Neuronal stem cell (in vitro differentiated cells): ENCODE measurements at regions not wholly inside any gene's neighbourhood (a gene's known extent, or its start where the extent isn't known, plus 50 kb on each side); places are given as distances from the start of the nearest gene placed in this dataset.

Source experiments
- DNase-seq: peaks from one replicate; pipeline ENCODE4 v3.0.0-alpha.2; 2013; ENCODE audit warnings: low spot score
- H2AFZ ChIP-seq: one replicate; pipeline ENCODE4 v1.6.1; 2013; ENCODE audit warnings: mild to moderate bottlenecking, low read length, inconsistent platforms
- H2AK5ac ChIP-seq: 2 replicates; pipeline ENCODE4 v1.6.1; 2013; ENCODE audit warnings: low read depth, mild to moderate bottlenecking, inconsistent platforms, low read length, moderate library complexity, mixed read lengths
- H2BK120ac ChIP-seq: 2 replicates; pipeline ENCODE4 v1.6.1; 2013; ENCODE audit warnings: low read depth, mild to moderate bottlenecking, inconsistent platforms, low read length, moderate library complexity, mixed read lengths
- H2BK12ac ChIP-seq: one replicate; pipeline ENCODE4 v1.6.1; 2013; ENCODE audit warnings: low read length, inconsistent platforms
- H2BK15ac ChIP-seq: 2 replicates; pipeline ENCODE4 v1.6.1; 2013; ENCODE audit warnings: mild to moderate bottlenecking, low read length, inconsistent platforms, mixed read lengths
- H2BK5ac ChIP-seq: one replicate; pipeline ENCODE4 v1.6.1; 2013; ENCODE audit warnings: inconsistent platforms, mild to moderate bottlenecking, low read length, moderate library complexity
- H3K14ac ChIP-seq: one replicate; pipeline ENCODE4 v1.6.1; 2013; ENCODE audit warnings: low read length, inconsistent platforms
- H3K18ac ChIP-seq: 2 replicates; pipeline ENCODE4 v1.6.1; 2013; ENCODE audit warnings: low read length, inconsistent platforms
- H3K23ac ChIP-seq: 2 replicates; pipeline ENCODE4 v1.6.1; 2013; ENCODE audit warnings: low read depth, mild to moderate bottlenecking, mixed read lengths, low read length, inconsistent platforms; ENCODE audit not compliant: poor library complexity
- H3K27ac ChIP-seq: replicated peaks from 3 replicates; pipeline ENCODE4 v1.5.1; 2013; ENCODE audit warnings: low read length, inconsistent platforms
- H3K27me3 ChIP-seq, 3 experiments: 2 replicates each; pipeline ENCODE4 v1.6.1; 2013; ENCODE audit warnings: low read length in 3 of 3, mild to moderate bottlenecking in 2 of 3, inconsistent platforms in 1 of 3, low read depth in 1 of 3, mixed read lengths in 1 of 3, moderate library complexity in 1 of 3; ENCODE audit not compliant: control insufficient read depth in 3 of 3, insufficient read depth in 3 of 3
- H3K36me3 ChIP-seq, 2 donors: replicated peaks in 1 of 2; 2 replicates each; pipeline ENCODE4 v1.6.1; 2013; ENCODE audit warnings: low read length in 2 of 2; ENCODE audit not compliant: control insufficient read depth in 2 of 2, insufficient read depth in 2 of 2
- H3K4ac ChIP-seq: 2 replicates; pipeline ENCODE4 v1.6.1; 2013; ENCODE audit warnings: inconsistent platforms, mild to moderate bottlenecking, low read length, moderate library complexity
- H3K4me1 ChIP-seq, 2 donors: 1 replicate in 1 of 2; 2 replicates in 1 of 2; pipeline ENCODE4 v1.6.1; 2013; ENCODE audit warnings: low read length in 2 of 2, low read depth in 1 of 2; ENCODE audit not compliant: control insufficient read depth in 2 of 2, insufficient read depth in 1 of 2
- H3K4me2 ChIP-seq: one replicate; pipeline ENCODE4 v1.6.1; 2013; ENCODE audit warnings: mild to moderate bottlenecking, low read length, inconsistent platforms; ENCODE audit not compliant: insufficient read depth, poor library complexity, severe bottlenecking
- H3K4me3 ChIP-seq, 2 donors: 2 replicates each; pipeline ENCODE4 v1.5.1; 2013; ENCODE audit warnings: low read length in 2 of 2, mild to moderate bottlenecking in 2 of 2, inconsistent platforms in 1 of 2, moderate library complexity in 1 of 2
- H3K79me1 ChIP-seq: one replicate; pipeline ENCODE4 v1.6.1; 2013; ENCODE audit warnings: low read depth, mild to moderate bottlenecking, inconsistent platforms, low read length, moderate library complexity
- H3K9ac ChIP-seq: one replicate; pipeline ENCODE4 v1.6.1; 2013; ENCODE audit warnings: mild to moderate bottlenecking, low read depth, low read length, inconsistent platforms; ENCODE audit not compliant: poor library complexity
- H3K9me3 ChIP-seq, 2 donors: replicated peaks in 1 of 2; 2 replicates each; pipeline versions ENCODE3 to v1.6.1; 2013; ENCODE audit warnings: low read length in 2 of 2, mild to moderate bottlenecking in 2 of 2, inconsistent platforms in 1 of 2, low read depth in 1 of 2, mixed read lengths in 1 of 2, moderate library complexity in 1 of 2; ENCODE audit not compliant: control insufficient read depth in 2 of 2, insufficient read depth in 1 of 2
- H4K8ac ChIP-seq: one replicate; pipeline ENCODE4 v1.6.1; 2013; ENCODE audit warnings: low read depth, mild to moderate bottlenecking, inconsistent platforms, low read length, moderate library complexity
- H4K91ac ChIP-seq: one replicate; pipeline ENCODE4 v1.6.1; 2013; ENCODE audit warnings: low read length, low read depth, mild to moderate bottlenecking, inconsistent platforms; ENCODE audit not compliant: poor library complexity
- WGBS, 2 donors: extraction: QIAGEN DNeasy Blood & Tissue Kit; methylation state at CpG; one replicate each; pipeline ENCODE4 v1.1.7; 2013; ENCODE audit warnings: missing lambda C conversion rate in 2 of 2, mixed read lengths in 1 of 2; ENCODE audit not compliant: insufficient read length in 2 of 2, insufficient replicate concordance in 1 of 2; ENCODE audit errors: extremely low coverage in 2 of 2; 5-methylcytosine and 5-hydroxymethylcytosine counted together

DNA sequence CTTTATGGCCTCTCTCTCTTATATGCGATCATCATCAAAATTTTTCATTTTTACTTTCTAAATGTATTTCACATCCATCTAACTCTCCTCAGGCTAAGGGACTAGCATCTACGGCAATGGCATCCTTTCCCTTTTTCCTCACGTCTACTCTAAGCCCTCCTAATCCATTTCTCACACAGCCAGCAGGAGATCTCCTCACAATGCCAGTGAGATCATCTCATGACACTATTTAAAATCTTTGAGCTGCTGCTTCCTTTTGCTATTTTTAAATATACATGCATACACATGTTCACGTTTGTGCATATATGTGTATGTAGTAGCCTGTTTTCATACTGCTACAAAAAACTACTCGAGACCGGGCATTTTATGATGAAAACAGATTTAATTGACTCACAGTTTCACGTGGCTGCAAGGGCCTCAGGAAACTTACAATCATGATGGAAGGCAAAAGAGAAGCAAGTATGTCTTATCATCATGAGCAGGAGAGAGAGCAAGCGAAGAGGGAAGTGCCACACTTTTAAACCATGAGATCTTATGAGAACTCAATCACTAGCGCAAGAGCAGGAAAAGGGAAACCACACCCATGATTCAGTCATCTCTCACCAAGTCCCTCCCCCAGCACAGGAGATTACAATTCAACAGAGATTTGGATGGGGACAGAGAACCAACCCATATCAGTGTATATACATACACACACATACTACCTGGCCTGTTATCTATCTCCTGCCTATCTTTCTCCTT lies 599.2 kb upstream of the ROBO1 start:
- H3K4me3 ChIP-seq, result no peak overlapping the region
- H2BK120ac ChIP-seq, result no peak overlapping the region
- no peak overlapping the region for H2BK5ac ChIP-seq
- H2AK5ac ChIP-seq, result no peak overlapping the region
- no peak overlapping the region for H2AFZ ChIP-seq
- H3K36me3 ChIP-seq, result no peaks in the 10 kb centered on the region
- H3K27ac ChIP-seq, result no peak overlapping the region
- no peak overlapping the region for H3K4ac ChIP-seq
- H2BK15ac ChIP-seq, result no peak overlapping the region
- no peak overlapping the region for H3K18ac ChIP-seq
- no CpG with 5 or more reads among the region's 9 CpGs for WGBS, 2 donors
- no peak overlapping the region for H2BK12ac ChIP-seq
- H3K79me1 ChIP-seq, result no peaks in the 10 kb centered on the region
- no peak overlapping the region for H3K9ac ChIP-seq
- H3K9me3 ChIP-seq, result no peaks in the 10 kb centered on the region
- H4K91ac ChIP-seq, result no peak overlapping the region
- no peaks in the 10 kb centered on the region for H3K4me1 ChIP-seq
- no peak for DNase-seq
- H4K8ac ChIP-seq, result no peak overlapping the region
- H3K4me2 ChIP-seq, result no peak overlapping the region
- H3K27me3 ChIP-seq, result no peaks in the 10 kb centered on the region
- no peak overlapping the region for H3K14ac ChIP-seq
- H3K23ac ChIP-seq, result no peak overlapping the region

DNA sequence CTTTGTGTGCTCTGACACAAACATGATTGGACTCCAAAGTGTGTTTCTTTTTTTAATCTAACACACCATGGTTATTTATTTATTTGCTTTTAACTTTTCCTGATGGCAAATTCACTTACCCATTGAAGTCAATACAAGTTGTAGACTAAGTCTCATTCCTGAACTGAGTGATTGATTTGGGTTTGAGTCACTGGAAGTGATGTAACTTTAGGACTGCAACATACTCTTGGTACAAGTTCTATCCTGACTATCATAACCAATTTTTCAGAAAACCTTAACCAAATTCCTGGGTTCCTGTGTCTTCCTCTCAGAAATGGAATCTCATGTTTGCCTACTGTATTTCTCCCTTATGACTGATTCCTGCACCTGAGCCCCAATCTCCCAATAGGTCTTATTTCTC lies 590.0 kb upstream of the ROBO1 start:
- Histone ChIP-seq H3K27ac (no peak overlapping the region), H3K9ac (no peak overlapping the region), H2BK120ac (no peak overlapping the region), H3K4me3 (no peak overlapping the region), H2BK12ac (no peak overlapping the region), H2BK5ac (no peak overlapping the region), H3K4ac (no peak overlapping the region), H2AK5ac (no peak overlapping the region), H4K8ac (no peak overlapping the region), H3K18ac (no peak overlapping the region), H3K14ac (no peak overlapping the region), H3K9me3 (no peaks in the 10 kb centered on the region), H3K79me1 (no peaks in the 10 kb centered on the region), H3K23ac (no peak overlapping the region), H4K91ac (no peak overlapping the region), H3K36me3 (no peaks in the 10 kb centered on the region), H3K4me2 (no peak overlapping the region), H3K4me1 (no peaks in the 10 kb centered on the region), H3K27me3 (no peaks in the 10 kb centered on the region), H2AFZ (no peak overlapping the region), H2BK15ac (no peak overlapping the region)
- no peak for DNase-seq

GRCh38 chr3:80355144-80355543 lies 587.3 kb upstream of the ROBO1 start:
- Histone ChIP-seq H4K8ac (no peak overlapping the region), H3K4me2 (no peak overlapping the region), H2AFZ (no peak overlapping the region), H3K4ac (no peak overlapping the region), H2BK120ac (no peak overlapping the region), H2BK12ac (no peak overlapping the region), H3K9ac (no peak overlapping the region), H3K27ac (no peak overlapping the region), H3K79me1 (no peaks in the 10 kb centered on the region), H3K18ac (no peak overlapping the region), H3K23ac (no peak overlapping the region), H3K27me3 (no peaks in the 10 kb centered on the region), H4K91ac (no peak overlapping the region), H3K9me3 (no peaks in the 10 kb centered on the region), H2AK5ac (no peak overlapping the region), H3K36me3 (no peaks in the 10 kb centered on the region), H3K14ac (no peak overlapping the region), H2BK5ac (no peak overlapping the region), H3K4me3 (no peak overlapping the region), H2BK15ac (no peak overlapping the region), H3K4me1 (no peaks in the 10 kb centered on the region)
- no CpG with 5 or more reads among the region's 5 CpGs for WGBS, 2 donors
- no peak for DNase-seq

DNA sequence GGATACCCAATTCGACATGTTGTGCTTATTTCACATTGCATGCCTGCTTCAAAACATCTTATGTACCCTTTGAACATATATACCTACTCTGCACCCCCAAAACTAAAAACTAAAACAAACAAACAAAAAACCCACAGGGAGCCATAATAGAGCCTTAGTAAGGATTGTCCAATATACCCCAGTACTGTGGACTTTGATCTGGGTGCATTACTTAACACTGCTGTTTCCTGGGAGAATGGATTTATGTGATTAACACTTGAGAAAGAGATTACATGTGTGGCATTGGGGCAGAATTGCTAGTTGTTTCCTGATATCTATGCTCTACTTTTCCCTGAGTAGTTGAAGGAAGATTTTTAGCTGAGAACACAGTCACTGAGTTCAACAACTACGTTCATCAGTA lies 583.4 kb upstream of the ROBO1 start:
- Histone ChIP-seq H2BK5ac (no peak overlapping the region), H3K4me3 (no peak overlapping the region), H2AFZ (no peak overlapping the region), H3K4ac (no peak overlapping the region), H3K14ac (no peak overlapping the region), H3K23ac (no peak overlapping the region), H3K36me3 (no peaks in the 10 kb centered on the region), H3K9me3 (no peaks in the 10 kb centered on the region), H3K18ac (no peak overlapping the region), H3K4me1 (no peaks in the 10 kb centered on the region), H2AK5ac (no peak overlapping the region), H4K91ac (no peak overlapping the region), H3K79me1 (no peaks in the 10 kb centered on the region), H2BK120ac (no peak overlapping the region), H3K9ac (no peak overlapping the region), H2BK12ac (no peak overlapping the region), H3K4me2 (no peak overlapping the region), H3K27me3 (no peaks in the 10 kb centered on the region), H3K27ac (no peak overlapping the region), H2BK15ac (no peak overlapping the region), H4K8ac (no peak overlapping the region)
- no CpG with 5 or more reads among the region's 2 CpGs for WGBS, 2 donors
- DNase-seq, result no peak
